ENCODE measurements at regions not wholly inside any gene's neighbourhood (a gene's known extent, or its start where the extent isn't known, plus 50 kb on each side); places are given as distances from the start of the nearest gene placed in this dataset.

GRCh38 chr3:72265256-72266015 lies 480.5 kb upstream of the PROK2 start (continued):
- TF ChIP-seq MAX (IDR thresholded peaks at IDR 0.05) (no peak), EGR1 (IDR thresholded peaks at IDR 0.05; ENCODE audit: borderline replicate concordance, low read depth, low read length) (no peak), BRCA1 (IDR thresholded peaks at IDR 0.05; ENCODE audit: low read depth, low read length) (no peak)

All from H1 (cell line).